Daoy (cell line): ENCODE measurements at regions not wholly inside any gene's neighbourhood (a gene's known extent, or its start where the extent isn't known, plus 50 kb on each side); places are given as distances from the start of the nearest gene placed in this dataset.
"Not testable (repeated sequence)": the region's sequence is repeated elsewhere in the genome, so short reads cannot be mapped to it uniquely, and the experiment has no call there.

ENCODE experiments used
- DNase-seq: peaks from one replicate; pipeline ENCODE4 v3.0.0-alpha.2; 2015; ENCODE audit warnings: low read depth

- DNase-seq, result no peak
Observed at GRCh38 chr1:19024532-19024931, 68.1 kb upstream of the IFFO2 start.

DNA sequence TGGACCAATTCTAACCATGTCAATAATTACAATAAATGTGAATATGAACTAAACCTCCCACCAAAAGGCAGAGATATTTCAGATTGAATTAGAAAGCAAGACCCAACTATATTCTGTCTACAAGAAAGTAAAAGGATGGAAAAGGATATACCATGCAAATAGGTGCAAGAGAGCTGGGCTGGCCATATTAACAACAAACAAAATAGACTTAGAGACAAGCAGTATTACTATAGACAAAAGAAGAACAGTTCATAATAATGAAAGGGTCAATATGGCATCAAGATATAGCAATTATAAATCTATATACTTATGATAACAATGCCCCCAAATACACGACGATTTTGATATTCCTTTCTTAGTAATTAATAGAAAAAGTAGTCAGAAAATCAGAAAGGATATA lies 67.3 kb upstream of the IFFO2 start:
- no peak for DNase-seq

GRCh38 chr1:19021845-19022244 lies 65.4 kb upstream of the IFFO2 start:
- DNase-seq, result no peak

DNA sequence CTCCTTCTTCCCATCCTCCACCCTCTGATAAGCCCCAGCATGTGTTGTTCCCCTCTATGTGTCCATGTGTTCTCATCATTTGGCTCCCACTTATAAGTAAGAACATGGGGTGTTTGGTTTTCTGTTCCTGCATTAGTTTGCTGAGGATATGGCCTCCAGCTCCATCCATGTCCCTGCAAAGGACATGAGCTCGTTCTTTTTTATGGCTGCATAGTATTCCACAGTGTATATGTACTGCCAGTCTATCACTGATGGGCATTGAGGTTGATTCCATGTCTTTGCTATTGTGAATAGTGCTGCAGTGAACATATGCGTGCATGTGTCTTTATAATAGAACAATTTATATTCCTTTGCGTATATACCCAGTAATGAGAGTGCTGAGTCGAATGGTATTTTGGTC lies 62.8 kb upstream of the IFFO2 start:
- DNase-seq, result not testable (repeated sequence)

DNA sequence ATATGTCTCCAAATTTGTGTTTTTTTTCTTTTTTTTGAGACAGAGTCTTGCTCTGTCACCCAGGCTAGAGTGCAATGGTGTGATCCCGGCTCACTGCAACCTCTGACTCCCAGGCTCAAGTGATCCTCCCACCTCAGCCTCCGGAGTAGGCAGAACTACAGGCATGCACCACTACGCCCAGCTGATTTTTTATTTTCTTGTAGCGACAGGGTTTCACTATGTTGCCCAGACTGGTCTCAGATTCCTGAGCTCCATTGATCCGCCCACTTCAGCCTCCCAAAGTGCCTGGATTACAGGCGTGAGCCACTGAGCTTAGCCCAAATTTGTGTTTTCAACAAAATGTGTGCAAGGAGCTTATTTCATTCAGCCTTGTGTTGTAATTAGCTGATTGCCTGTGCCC lies 59.0 kb upstream of the IFFO2 start:
- DNase-seq, result no peak

GRCh38 chr1:19014765-19015164 lies 58.3 kb upstream of the IFFO2 start:
- no peak for DNase-seq

DNA sequence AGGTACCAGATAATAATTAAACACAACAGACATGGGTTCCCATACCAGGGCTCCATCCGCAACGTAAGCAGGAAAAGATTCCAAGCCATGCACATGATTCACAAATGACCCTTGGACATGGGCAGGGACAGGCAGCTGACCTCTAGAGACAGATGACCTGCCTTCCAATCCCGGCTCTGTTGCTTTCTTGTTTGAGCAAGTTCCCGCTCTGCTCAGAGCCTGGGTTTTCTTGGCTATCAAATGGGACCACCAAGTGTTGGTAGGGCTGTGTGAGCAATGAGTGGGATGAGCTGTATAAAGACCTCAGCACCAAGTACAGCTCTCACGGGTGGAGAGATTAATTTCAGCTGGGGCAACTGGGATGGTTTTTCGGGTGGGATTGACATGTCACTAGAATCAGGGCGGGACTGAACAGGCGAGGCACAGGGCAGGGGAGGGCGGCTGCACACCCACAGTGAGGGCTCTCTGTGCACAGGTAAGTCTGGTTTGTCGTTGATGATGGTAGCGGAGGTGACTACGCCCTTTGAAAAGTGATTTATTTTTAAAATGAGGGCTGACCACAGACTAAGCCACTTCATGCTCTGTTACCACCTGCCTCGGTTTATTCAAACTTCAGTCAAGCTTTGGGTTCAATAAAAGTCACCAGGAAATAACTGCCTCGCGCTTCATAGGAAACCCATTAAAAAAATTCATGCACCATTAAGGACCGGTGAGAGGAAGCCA lies 57.5 kb upstream of the IFFO2 start:
- no peak for DNase-seq

DNA sequence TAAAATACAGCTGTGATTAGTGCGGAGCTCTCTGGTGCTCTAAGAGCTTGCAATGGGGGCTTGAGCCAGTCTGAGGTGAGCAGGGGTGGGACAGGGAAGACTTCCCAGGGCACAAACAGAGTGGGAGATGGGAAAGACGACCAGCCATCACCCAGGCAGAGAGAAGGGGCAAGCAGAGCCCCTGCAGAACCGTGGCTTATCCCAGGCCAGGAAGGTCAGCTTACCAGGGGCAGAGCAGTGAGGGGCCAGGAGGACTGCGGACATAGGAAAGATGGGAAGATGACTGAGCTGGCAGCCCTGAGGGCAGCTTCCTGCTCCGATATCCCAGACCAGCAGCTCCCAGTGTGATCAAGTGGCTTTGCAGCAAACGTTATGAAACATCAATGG lies 55.4 kb upstream of the IFFO2 start:
- DNase-seq, result peak; percentile 66

- peak; percentile 98 for DNase-seq
Observed at GRCh38 chr1:19010995-19011844, 54.7 kb upstream of the IFFO2 start.

DNA sequence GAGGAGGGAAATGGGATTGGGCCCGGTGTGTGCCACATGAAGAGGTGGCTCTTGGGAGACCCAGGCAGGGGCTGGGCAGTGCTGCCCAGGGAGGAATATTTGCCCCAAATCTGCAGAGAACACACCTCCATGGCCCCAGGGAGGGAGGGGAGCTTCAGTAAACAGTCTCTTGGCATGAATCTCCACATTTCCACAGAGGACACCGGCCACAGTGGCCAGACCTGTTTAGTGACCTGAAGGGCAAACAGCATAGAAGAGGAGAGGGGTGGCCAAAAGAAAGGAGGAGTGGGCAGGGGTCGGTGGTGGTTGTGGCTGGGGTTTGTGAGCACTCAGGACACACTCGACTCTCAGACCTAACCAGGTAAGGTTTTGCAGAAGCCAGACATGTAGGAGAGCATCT lies 54.0 kb upstream of the IFFO2 start:
- no peak for DNase-seq

DNA sequence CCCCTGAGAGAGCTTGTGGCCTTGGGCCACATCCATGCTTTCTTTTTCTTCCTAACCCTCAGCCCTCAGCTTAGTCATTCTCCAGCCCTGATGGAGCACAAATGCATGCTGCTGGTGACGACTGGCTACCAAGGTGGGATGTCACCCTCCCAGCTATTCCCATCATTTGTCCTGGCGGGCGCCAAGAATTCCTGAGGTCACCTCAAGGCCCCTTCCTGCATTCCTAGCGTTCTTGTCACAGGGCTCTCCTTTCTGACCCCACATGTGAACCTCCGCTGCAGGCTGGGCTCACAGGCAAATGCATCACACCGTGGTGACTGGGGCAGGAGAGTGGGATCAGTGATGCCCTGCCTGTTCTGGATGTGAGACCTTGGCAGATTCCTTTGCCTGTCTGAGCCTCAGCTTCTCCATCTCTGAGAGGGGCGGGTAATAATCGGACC lies 53.4 kb upstream of the IFFO2 start:
- peak; percentile 98 for DNase-seq

- no peak for DNase-seq
Observed at GRCh38 chr1:19009126-19009881, 52.8 kb upstream of the IFFO2 start.

- DNase-seq, result peak; percentile 60
Observed at GRCh38 chr1:19007491-19008441, 51.3 kb upstream of the IFFO2 start.

- no peak for DNase-seq
Observed at GRCh38 chr1:19006837-19007271, 50.4 kb upstream of the IFFO2 start.
